Lower leg skin (tissue), 3 donors: ENCODE measurements at regions not wholly inside any gene's neighbourhood (a gene's known extent, or its start where the extent isn't known, plus 50 kb on each side); places are given as distances from the start of the nearest gene placed in this dataset.

Experiments used
- POLR2A ChIP-seq, 2 donors: fragments of 450-650 bp; IDR thresholded peaks; one replicate each; pipeline ENCODE4 v1.6.1; 2016 to 2017; ENCODE audit warnings: antibody characterized with exemption in 2 of 2, mild to moderate bottlenecking in 1 of 2, moderate library complexity in 1 of 2
- TF ChIP-seq, protein P1 (sequence below), 3 donors: fragments of 450-650 bp; IDR thresholded peaks; one replicate each; pipeline ENCODE4 v1.5.1; 2016; ENCODE audit warnings: antibody characterized with exemption in 3 of 3, mild to moderate bottlenecking in 3 of 3, moderate library complexity in 2 of 3

DNA sequence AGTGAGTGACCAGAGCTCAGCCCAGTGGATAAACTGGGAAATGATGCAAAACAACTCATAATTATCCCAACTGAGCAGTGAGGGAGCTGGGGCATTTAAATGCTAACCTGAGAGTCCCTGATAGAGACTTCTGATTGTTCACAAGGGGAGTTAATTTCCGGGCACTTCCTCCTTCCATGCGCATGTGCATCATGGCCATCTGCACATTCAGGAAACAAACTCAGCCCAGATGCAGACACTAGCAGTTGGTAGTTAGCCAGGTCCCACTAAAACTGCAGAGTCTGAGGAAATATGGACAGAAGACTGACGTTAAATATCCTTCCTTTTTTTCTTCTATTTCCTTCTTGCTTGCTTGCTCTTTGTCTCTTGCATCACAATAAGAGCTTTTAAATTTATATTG is 852.1 kb upstream of the LRRC4C start:
- TF ChIP-seq, protein P1, sequence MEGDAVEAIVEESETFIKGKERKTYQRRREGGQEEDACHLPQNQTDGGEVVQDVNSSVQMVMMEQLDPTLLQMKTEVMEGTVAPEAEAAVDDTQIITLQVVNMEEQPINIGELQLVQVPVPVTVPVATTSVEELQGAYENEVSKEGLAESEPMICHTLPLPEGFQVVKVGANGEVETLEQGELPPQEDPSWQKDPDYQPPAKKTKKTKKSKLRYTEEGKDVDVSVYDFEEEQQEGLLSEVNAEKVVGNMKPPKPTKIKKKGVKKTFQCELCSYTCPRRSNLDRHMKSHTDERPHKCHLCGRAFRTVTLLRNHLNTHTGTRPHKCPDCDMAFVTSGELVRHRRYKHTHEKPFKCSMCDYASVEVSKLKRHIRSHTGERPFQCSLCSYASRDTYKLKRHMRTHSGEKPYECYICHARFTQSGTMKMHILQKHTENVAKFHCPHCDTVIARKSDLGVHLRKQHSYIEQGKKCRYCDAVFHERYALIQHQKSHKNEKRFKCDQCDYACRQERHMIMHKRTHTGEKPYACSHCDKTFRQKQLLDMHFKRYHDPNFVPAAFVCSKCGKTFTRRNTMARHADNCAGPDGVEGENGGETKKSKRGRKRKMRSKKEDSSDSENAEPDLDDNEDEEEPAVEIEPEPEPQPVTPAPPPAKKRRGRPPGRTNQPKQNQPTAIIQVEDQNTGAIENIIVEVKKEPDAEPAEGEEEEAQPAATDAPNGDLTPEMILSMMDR (IDR thresholded peaks at IDR 0.05): no peak
- no peak for TF ChIP-seq POLR2A (IDR thresholded peaks at IDR 0.05)
